NB4 (cell line): ENCODE measurements at regions not wholly inside any gene's neighbourhood (a gene's known extent, or its start where the extent isn't known, plus 50 kb on each side); places are given as distances from the start of the nearest gene placed in this dataset.

Source experiments
- DNase-seq: peaks from one replicate; pipeline ENCODE4 v3.0.0; 2010; ENCODE audit warnings: low read depth
- H3K4me3 ChIP-seq: one replicate; pipeline ENCODE4 v1.5.1; 2011; ENCODE audit warnings: mild to moderate bottlenecking, low read depth, low read length, moderate library complexity
- MYC ChIP-seq: IDR thresholded peaks from 2 replicates; pipeline ENCODE4 v1.6.1; 2011; ENCODE audit warnings: low read depth, low read length
- POLR2A ChIP-seq: IDR thresholded peaks from 2 replicates; pipeline ENCODE4 v1.6.1; 2011; ENCODE audit warnings: mild to moderate bottlenecking; ENCODE audit not compliant: insufficient read length; ENCODE audit errors: extremely low read depth
- TF ChIP-seq, protein P1 (sequence below): IDR thresholded peaks from one replicate; pipeline ENCODE4 v1.5.1; 2012; ENCODE audit warnings: low read depth, low read length
- TF ChIP-seq, protein P2 (sequence below): IDR thresholded peaks from 2 replicates; pipeline ENCODE4 v1.6.1; 2011; ENCODE audit warnings: low read depth, low read length

DNA sequence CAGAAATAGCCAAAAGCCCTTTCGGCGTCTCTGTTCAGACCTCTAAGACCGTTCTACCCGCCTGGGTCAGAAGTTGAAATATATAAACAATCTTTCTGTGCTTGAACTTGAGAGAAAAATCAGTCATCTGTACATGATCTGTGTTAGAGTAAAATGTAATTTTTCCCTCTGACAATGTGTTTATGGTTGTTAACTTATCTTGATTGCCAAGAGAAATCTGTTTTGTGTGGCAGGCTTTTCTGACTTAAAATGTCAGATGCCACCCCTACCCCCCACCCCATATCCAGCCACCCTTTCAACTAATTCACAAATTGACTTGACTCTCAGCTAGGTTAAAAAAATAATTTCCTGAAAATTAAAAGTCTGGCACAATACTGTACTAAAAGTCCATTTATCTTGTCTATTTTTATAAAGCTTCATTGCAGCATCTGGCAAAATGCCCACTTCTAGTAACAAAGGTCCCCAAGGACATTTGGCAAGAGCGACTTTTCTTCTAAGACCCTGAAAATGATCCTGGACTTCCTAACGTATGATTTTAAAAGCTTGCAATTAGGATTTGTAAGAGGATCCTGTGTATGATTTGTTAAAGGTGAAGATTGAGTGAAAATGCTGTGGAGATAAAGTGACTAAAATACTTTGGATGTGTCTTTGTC is 304.2 kb downstream of the EPHA4 start:
- TF ChIP-seq, protein P1, sequence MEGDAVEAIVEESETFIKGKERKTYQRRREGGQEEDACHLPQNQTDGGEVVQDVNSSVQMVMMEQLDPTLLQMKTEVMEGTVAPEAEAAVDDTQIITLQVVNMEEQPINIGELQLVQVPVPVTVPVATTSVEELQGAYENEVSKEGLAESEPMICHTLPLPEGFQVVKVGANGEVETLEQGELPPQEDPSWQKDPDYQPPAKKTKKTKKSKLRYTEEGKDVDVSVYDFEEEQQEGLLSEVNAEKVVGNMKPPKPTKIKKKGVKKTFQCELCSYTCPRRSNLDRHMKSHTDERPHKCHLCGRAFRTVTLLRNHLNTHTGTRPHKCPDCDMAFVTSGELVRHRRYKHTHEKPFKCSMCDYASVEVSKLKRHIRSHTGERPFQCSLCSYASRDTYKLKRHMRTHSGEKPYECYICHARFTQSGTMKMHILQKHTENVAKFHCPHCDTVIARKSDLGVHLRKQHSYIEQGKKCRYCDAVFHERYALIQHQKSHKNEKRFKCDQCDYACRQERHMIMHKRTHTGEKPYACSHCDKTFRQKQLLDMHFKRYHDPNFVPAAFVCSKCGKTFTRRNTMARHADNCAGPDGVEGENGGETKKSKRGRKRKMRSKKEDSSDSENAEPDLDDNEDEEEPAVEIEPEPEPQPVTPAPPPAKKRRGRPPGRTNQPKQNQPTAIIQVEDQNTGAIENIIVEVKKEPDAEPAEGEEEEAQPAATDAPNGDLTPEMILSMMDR, result no peak
- TF ChIP-seq MYC, result no peak
- no peak for TF ChIP-seq POLR2A
- TF ChIP-seq, protein P2, sequence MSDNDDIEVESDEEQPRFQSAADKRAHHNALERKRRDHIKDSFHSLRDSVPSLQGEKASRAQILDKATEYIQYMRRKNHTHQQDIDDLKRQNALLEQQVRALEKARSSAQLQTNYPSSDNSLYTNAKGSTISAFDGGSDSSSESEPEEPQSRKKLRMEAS, result no peak
- H3K4me3 ChIP-seq, result no peak overlapping the region
- no peak for DNase-seq

DNA sequence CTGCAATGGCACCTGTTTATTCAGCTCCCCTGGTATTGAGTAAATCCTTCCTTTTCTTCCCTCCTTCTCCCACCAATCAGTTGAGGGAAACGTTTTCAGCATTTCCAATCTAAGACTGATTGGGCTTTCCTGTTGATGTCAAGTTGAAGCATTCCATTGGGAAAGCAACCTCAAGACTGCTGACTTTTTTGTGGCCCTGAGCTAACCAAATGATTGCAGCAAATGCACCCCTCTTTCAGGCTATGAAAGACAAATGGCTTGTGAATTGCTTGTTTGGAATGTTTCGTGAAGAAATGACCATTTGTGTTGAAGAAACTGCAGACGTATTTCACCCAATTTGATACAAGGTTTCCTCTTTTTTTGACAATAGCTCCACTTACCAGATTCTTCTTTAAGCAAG is 303.5 kb downstream of the EPHA4 start:
- DNase-seq, result no peak
- no peak for TF ChIP-seq MYC
- TF ChIP-seq POLR2A, result no peak
- TF ChIP-seq, protein P2, result no peak
- TF ChIP-seq, protein P1, result no peak
- no peak overlapping the region for H3K4me3 ChIP-seq

DNA sequence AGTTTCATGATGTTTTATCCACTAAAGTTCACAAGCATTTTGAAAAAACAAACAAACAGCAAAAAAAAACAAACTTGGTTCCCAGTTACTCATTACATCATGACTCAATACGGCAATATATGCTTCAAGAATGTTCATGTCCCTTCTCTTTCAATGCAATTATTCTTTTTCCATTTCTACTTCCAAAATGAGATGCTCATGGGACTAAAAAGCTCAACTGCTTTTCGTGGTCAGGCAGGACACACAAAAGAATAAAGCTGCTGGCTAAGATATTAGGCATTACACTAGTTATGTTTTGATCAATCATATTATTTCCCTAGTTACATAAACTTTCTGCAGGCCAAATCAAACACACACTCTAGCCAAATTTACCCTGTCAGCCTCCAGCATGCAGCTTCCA is 301.3 kb downstream of the EPHA4 start:
- TF ChIP-seq, protein P2, result no peak
- no peak for TF ChIP-seq MYC
- TF ChIP-seq, protein P1, result no peak
- no peak for TF ChIP-seq POLR2A
- DNase-seq, result no peak
- H3K4me3 ChIP-seq, result no peak overlapping the region

DNA sequence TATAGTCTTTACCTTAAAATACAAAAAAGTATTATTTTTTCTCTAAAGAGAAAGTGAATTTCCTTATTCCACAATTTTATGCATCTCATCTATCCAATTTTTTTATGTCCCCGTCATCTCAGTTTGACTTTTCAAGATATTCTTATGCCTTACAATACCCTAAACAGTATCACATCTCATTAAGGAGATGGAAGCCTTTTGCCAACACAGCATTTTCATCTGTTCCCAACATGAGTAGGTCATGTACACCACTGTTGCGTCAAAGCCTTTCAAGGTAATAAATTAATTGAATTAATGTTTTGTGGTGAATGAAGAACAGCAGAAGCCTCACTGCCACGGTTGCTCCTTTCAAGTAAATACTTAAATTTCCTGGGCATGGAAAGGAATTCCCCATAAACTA is 299.4 kb downstream of the EPHA4 start:
- TF ChIP-seq MYC (no peak), POLR2A (no peak)
- TF ChIP-seq, protein P2, result no peak
- TF ChIP-seq, protein P1, result no peak
- H3K4me3 ChIP-seq, result no peak overlapping the region
- no peak for DNase-seq

DNA sequence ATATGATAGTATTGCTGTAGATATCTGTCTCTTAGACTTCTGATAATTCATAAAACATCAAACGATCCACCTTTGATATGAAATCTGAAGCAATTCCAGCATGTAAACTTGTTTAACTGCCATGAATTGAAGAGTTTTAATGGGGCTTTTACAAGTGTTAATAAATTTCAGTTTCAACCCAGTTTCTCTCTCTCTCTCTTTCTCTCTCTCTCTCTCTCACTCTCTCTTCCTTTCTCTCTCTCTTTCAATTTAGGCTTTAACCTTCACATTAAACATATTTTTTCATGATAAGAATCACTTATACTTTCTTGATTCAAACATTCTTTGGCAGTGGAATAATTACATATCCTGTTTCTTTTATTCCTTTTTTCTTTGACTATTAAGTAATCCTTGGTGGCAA is 296.1 kb downstream of the EPHA4 start:
- no peak for DNase-seq
- H3K4me3 ChIP-seq, result no peak overlapping the region
- no peak for TF ChIP-seq POLR2A
- TF ChIP-seq, protein P2, result no peak
- TF ChIP-seq, protein P1, result no peak
- TF ChIP-seq MYC, result no peak

DNA sequence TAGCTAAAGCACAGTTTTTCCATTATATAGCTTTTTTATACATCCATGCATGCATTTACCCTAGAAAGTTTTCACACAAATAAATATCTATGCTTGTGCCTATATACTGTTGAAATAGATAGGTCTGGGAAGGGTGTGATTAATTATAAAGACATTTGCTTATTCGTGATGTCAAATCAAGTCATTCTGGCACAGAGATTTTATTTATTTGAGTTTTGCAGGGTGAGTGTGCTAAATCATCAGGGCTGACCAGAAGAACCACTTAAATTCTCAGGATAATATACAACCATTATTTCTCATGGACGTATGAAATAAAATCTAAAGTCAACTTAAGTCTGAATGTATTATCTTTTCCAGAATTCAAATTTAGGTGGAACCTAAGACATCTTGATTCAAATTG is 295.5 kb downstream of the EPHA4 start:
- DNase-seq, result no peak
- TF ChIP-seq, protein P2, result no peak
- TF ChIP-seq MYC (no peak), POLR2A (no peak)
- TF ChIP-seq, protein P1, result no peak
- no peak overlapping the region for H3K4me3 ChIP-seq
